GM18951 (cell line): ENCODE measurements at regions not wholly inside any gene's neighbourhood (a gene's known extent, or its start where the extent isn't known, plus 50 kb on each side); places are given as distances from the start of the nearest gene placed in this dataset.

Source experiments
- POLR2A ChIP-seq: IDR thresholded peaks from 4 replicates; pipeline ENCODE4 v1.6.1; 2011; ENCODE audit warnings: mild to moderate bottlenecking; ENCODE audit not compliant: insufficient read length, insufficient read depth; ENCODE audit errors: extremely low read depth
- in situ Hi-C: fragments of 300-500 bp; cut with MboI; formaldehyde crosslinking; loops from one replicate; pipeline ENCODE4 v1.12.0; 2022; ENCODE audit warnings: low sequenced_read_pairs, mixed read lengths, inconsistent platforms; ENCODE audit not compliant: unreplicated experiment

- TF ChIP-seq POLR2A, result no peak
Measured at GRCh38 chr2:160632084-160632975, 138.7 kb upstream of the RBMS1 start.

GRCh38 chr2:160634436-160634835 is 140.8 kb upstream of the RBMS1 start:
- in situ Hi-C loops, result no loop called here
- TF ChIP-seq POLR2A, result no peak

More at GRCh38 chr2:160632084-160632975, 138.7 kb upstream of the RBMS1 start:
- in situ Hi-C loops, result no loop called here

- no peak for TF ChIP-seq POLR2A
- in situ Hi-C loops, result no loop called here
Measured at GRCh38 chr2:160635488-160635887, 141.9 kb upstream of the RBMS1 start.

GRCh38 chr2:160639472-160639871 is 145.9 kb upstream of the RBMS1 start:
- no peak for TF ChIP-seq POLR2A

GRCh38 chr2:160646684-160647444 is 153.3 kb upstream of the RBMS1 start:
- in situ Hi-C loops, result no loop called here
- no peak for TF ChIP-seq POLR2A

More at GRCh38 chr2:160639472-160639871, 145.9 kb upstream of the RBMS1 start:
- in situ Hi-C loops, result no loop called here

- TF ChIP-seq POLR2A, result no peak
- in situ Hi-C loops, result no loop called here
Measured at GRCh38 chr2:160647967-160648685, 154.5 kb upstream of the RBMS1 start.

GRCh38 chr2:160649698-160650097 is 156.1 kb upstream of the RBMS1 start:
- in situ Hi-C loops, result no loop called here
- TF ChIP-seq POLR2A, result no peak

- TF ChIP-seq POLR2A, result no peak
- in situ Hi-C loops, result no loop called here
Measured at GRCh38 chr2:160650196-160651118, 156.8 kb upstream of the RBMS1 start.

GRCh38 chr2:160651416-160652200 is 158.0 kb upstream of the RBMS1 start:
- no peak for TF ChIP-seq POLR2A
- in situ Hi-C loops, result no loop called here

GRCh38 chr2:160652236-160652635 is 158.6 kb upstream of the RBMS1 start:
- no peak for TF ChIP-seq POLR2A
- in situ Hi-C loops, result no loop called here

GRCh38 chr2:160657196-160657595 is 163.6 kb upstream of the RBMS1 start:
- in situ Hi-C loops, result no loop called here
- TF ChIP-seq POLR2A, result no peak

- in situ Hi-C loops, result no loop called here
- no peak for TF ChIP-seq POLR2A
Measured at GRCh38 chr2:160658851-160659250, 165.2 kb upstream of the RBMS1 start.

- in situ Hi-C loops, result no loop called here
- no peak for TF ChIP-seq POLR2A
Measured at GRCh38 chr2:160660741-160661140, 167.1 kb upstream of the RBMS1 start.
